Lung (tissue), 11 donors: ENCODE measurements at regions not wholly inside any gene's neighbourhood (a gene's known extent, or its start where the extent isn't known, plus 50 kb on each side); places are given as distances from the start of the nearest gene placed in this dataset.

Source experiments
- ATAC-seq: fragments of 200-7000 bp; cut with Tn5 transposase; one replicate; pipeline ENCODE4 v1.9.1; 2020; ENCODE audit warnings: moderate number of reproducible peaks; ENCODE audit not compliant: insufficient read depth, low FRiP score
- DNase-seq, 3 donors: peaks; one replicate each; pipeline ENCODE4 v3.0.0-alpha.2; 2013 to 2017
- H3K27ac ChIP-seq, 2 donors: one replicate each; pipeline ENCODE4 v1.5.1; 2013; ENCODE audit warnings: mild to moderate bottlenecking in 2 of 2, moderate library complexity in 2 of 2, control low read depth in 1 of 2, inconsistent platforms in 1 of 2, low read depth in 1 of 2, low read length in 1 of 2
- H3K27me3 ChIP-seq, 3 donors: one replicate each; pipeline ENCODE4 v1.5.1; 2013; ENCODE audit warnings: low read length in 2 of 3; ENCODE audit not compliant: control insufficient read depth in 3 of 3, insufficient read depth in 3 of 3
- H3K36me3 ChIP-seq, 4 donors: one replicate each; pipeline ENCODE4 v1.5.1; 2013; ENCODE audit warnings: low read length in 4 of 4, mild to moderate bottlenecking in 1 of 4, moderate library complexity in 1 of 4; ENCODE audit not compliant: control insufficient read depth in 4 of 4, insufficient read depth in 4 of 4
- H3K4me1 ChIP-seq, 5 donors: one replicate each; pipeline ENCODE4 v1.5.1; 2013; ENCODE audit warnings: low read length in 5 of 5, mild to moderate bottlenecking in 2 of 5, moderate library complexity in 1 of 5; ENCODE audit not compliant: control insufficient read depth in 5 of 5, insufficient read depth in 5 of 5
- H3K4me3 ChIP-seq: one replicate; pipeline ENCODE4 v1.5.1; 2013; ENCODE audit warnings: mild to moderate bottlenecking, control low read depth, moderate library complexity
- H3K9ac ChIP-seq, 2 donors: one replicate each; pipeline ENCODE4 v1.5.1; 2013; ENCODE audit warnings: low read length in 2 of 2, control low read depth in 1 of 2; ENCODE audit not compliant: insufficient read depth in 1 of 2
- H3K9me3 ChIP-seq, 4 donors: one replicate each; pipeline ENCODE4 v1.5.1; 2013; ENCODE audit warnings: low read length in 3 of 4, mild to moderate bottlenecking in 1 of 4, moderate library complexity in 1 of 4; ENCODE audit not compliant: control insufficient read depth in 4 of 4, insufficient read depth in 3 of 4
- CTCF ChIP-seq: IDR thresholded peaks from 2 replicates; pipeline ENCODE4 v1.5.1; 2012; ENCODE audit warnings: mild to moderate bottlenecking; ENCODE audit errors: control extremely low read depth, extremely low read depth
- WGBS, 2 donors: extraction: QIAGEN DNeasy Blood & Tissue Kit; methylation state at CpG; one replicate each; pipeline ENCODE4 v1.1.7; 2013; 5-methylcytosine and 5-hydroxymethylcytosine counted together
- donor health status: control.
- donor health status: control.
- donor health status: Bipolar disorder and iron deficiency.
- donor health status: healthy.
- donor health status: DM: yes; HTN: yes; CAD: no.

GRCh38 chr18:73419531-73419930 is 551.7 kb upstream of the NETO1 start:
- Histone ChIP-seq H3K27ac (no peak overlapping the region), H3K9ac (no peak overlapping the region), H3K4me1 (no peaks in the 10 kb centered on the region), H3K36me3 (no peaks in the 10 kb centered on the region), H3K27me3 (no peaks in the 10 kb centered on the region), H3K4me3 (no peak overlapping the region), H3K9me3 (peaks cover 0 to 2% (median 0%) of the 10 kb centered on the region in 4 donors)
- WGBS, 2 donors = 80 to 90% methylated on average over 4 of the region's 4 CpGs
- TF ChIP-seq CTCF = no peak
- ATAC-seq = no peak
- DNase-seq = no peak

- H3K27me3 ChIP-seq = no peaks in the 10 kb centered on the region
- ATAC-seq (no peak), DNase-seq (no peak)
- 80 to 94% methylated on average over 4 of the region's 4 CpGs for WGBS, 2 donors
- H3K9ac ChIP-seq = no peak overlapping the region
- H3K9me3 ChIP-seq = peaks cover 0 to 2% (median 0%) of the 10 kb centered on the region in 4 donors
- no peaks in the 10 kb centered on the region for H3K36me3 ChIP-seq
- H3K4me1 ChIP-seq = peaks cover 0 to 2% (median 0%) of the 10 kb centered on the region in 5 donors
- H3K27ac ChIP-seq = no peak overlapping the region
- TF ChIP-seq CTCF = no peak
- no peak overlapping the region for H3K4me3 ChIP-seq
Observed at GRCh38 chr18:73414598-73414997, 546.8 kb upstream of the NETO1 start.

GRCh38 chr18:73414069-73414468 is 546.3 kb upstream of the NETO1 start:
- Histone ChIP-seq H3K9ac (no peak overlapping the region), H3K9me3 (peaks cover 0 to 2% (median 0%) of the 10 kb centered on the region in 4 donors), H3K27ac (no peak overlapping the region), H3K36me3 (no peaks in the 10 kb centered on the region), H3K27me3 (no peaks in the 10 kb centered on the region), H3K4me3 (no peak overlapping the region), H3K4me1 (peaks cover 0 to 2% (median 0%) of the 10 kb centered on the region in 5 donors)
- ATAC-seq (no peak), DNase-seq (no peak)
- no peak for TF ChIP-seq CTCF
- WGBS, 2 donors = 96 to 99% methylated on average over 1 of the region's 1 CpG

GRCh38 chr18:73409242-73409641 is 541.5 kb upstream of the NETO1 start:
- peaks cover 0 to 2% (median 0%) of the 10 kb centered on the region in 5 donors for H3K4me1 ChIP-seq
- H3K9ac ChIP-seq = no peak overlapping the region
- no peak for TF ChIP-seq CTCF
- H3K27me3 ChIP-seq = no peaks in the 10 kb centered on the region
- no peak overlapping the region for H3K4me3 ChIP-seq
- H3K27ac ChIP-seq = no peak overlapping the region
- no peaks in the 10 kb centered on the region for H3K9me3 ChIP-seq
- DNase-seq = no peak
- no peaks in the 10 kb centered on the region for H3K36me3 ChIP-seq
- 78 to 85% methylated on average over 4 of the region's 4 CpGs for WGBS, 2 donors
- ATAC-seq = no peak
